ENCODE measurements at regions not wholly inside any gene's neighbourhood (a gene's known extent, or its start where the extent isn't known, plus 50 kb on each side); places are given as distances from the start of the nearest gene placed in this dataset.

DNA sequence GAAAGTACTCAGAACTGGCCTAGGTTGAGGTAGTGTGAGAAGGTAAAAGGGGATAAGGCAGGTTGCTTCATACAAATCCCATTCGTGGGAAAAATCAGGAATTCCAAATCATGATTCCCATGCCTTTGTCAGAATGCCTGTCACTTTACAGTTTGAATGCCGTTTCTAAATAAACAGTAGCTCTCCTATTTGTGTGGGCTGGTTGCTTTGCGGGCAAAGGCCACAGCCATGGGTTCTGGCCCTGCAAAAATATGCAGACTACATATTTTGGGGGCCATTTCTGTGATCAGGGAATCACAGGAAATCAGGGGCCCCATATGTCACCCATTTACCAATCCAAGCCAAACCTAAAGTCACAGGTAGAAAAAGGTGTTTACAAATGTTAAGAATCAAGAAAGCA, 161.3 kb upstream of the BMP4 start:
- no peak for TF ChIP-seq CTCF (IDR thresholded peaks at IDR 0.05)
- no peak for TF ChIP-seq POLR2A (IDR thresholded peaks at IDR 0.05)

Measured in right lobe of liver (tissue), 4 donors.